Kidney tubule cell (primary cell): ENCODE measurements at regions not wholly inside any gene's neighbourhood (a gene's known extent, or its start where the extent isn't known, plus 50 kb on each side); places are given as distances from the start of the nearest gene placed in this dataset.
"Not testable (repeated sequence)": the region's sequence is repeated elsewhere in the genome, so short reads cannot be mapped to it uniquely, and the experiment has no call there.

ENCODE experiments used
- DNase-seq: peaks from one replicate; pipeline ENCODE4 v3.0.0-alpha.2; 2018; ENCODE audit warnings: low spot score

DNA sequence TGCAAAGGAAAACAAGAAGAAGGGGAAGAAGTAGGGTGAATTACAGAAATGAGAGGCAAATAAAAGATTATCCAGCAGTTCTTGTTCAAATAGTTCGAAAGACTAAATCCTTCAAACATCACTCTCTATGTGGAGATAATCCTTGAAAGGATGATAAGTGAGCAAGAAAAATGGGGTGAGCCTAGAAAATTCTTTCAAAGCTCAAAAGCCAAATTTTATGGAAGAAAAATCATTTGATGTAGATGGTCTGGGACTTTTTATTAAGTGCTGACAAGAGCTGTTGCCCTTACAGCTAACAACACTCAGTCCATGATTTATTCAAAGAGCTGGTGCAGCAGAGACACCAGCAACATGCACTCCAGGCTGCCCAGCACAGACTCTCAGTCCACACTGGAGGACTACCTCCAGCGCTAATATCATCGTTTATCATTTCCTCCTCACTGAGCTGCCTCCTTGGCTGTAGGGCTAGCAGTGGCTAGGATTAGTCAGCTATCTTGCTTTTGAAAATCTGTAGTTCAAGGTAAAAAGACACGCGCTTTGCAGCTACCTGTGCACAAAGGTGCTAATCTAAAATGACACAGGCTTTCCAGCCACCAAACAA is 264.8 kb upstream of the KIF2A start:
- no peak for DNase-seq

DNA sequence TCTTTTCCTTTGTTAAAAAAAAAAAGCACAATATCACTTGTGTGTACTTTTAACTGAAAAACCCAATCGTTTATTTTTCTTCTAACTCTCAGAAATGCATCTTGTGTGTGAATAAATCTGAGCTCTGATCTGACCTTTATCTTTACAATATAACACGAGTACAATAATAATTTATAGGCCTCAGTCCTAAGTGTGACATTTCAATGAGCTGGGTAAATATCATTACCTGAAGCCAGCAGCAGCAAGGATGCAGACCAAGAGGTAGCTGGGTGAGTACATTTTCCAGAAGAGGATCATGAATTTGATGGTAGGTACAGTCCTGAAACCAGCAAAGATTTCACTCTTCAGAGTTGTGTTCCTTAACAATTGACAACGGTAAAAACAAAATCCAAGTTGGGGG is 264.0 kb upstream of the KIF2A start:
- no peak for DNase-seq

DNA sequence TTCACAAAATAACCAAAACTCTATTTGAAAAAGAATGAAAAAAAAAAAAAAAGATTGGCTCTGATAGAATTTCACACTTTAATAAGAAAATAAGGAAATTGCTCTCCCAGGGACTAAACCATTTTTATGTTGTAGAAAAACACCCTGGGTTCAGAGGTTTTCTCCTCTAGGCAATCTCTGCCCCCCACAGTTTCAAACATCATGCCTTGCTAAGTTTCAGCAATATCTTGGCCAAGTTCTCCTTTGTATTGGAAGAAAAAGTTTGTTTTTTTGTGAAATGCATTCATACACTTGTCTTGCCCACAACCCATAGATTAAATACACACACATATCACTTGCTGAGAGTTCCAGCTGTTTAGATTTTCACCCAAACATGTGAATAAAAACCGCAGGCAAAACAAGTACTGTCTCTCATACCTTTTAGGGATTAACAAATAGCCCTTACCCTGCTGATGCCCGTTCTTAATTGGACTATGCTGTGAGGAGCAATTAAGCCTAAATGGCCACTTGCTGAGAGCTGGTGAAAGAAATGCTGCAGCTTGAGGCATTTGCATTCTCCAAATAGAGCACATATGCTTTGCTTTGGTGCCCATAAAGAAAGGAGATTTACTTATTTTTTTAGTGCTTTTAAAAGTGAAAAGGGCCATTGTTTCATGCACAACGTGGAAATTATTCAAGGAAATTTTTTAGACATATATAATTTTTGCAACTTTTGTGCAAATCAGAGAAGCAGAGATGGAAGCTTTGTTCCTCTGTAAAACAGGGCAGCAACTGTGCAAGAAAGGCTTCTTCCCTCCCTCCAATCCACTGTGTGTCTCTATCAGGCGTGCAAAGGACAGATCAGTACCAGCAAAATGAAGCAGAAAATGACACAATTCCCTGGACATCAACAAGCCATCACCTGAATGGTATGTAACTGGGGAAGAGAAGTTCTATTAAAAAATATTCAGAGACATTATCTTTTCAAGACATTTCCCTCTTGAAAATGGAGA is 262.4 kb upstream of the KIF2A start:
- no peak for DNase-seq

DNA sequence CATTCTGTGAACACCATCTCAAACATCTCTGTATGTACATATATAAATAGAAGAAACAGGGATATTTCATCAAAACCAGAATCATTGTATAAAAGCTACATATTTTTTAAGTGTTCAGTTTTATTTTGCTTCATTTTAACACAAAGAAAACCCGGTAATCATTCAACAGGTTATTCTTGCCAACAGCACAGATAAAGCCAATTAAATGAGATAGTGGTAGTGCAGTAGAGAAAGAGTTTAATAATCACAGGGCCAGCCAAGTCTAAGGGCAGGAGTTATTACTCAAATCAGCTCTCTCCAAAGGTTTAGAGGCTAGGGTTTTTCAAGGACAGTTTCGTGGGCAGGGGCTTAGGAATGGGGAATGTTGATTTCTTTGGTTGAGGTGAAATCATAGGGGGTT is 261.0 kb upstream of the KIF2A start:
- DNase-seq = no peak

DNA sequence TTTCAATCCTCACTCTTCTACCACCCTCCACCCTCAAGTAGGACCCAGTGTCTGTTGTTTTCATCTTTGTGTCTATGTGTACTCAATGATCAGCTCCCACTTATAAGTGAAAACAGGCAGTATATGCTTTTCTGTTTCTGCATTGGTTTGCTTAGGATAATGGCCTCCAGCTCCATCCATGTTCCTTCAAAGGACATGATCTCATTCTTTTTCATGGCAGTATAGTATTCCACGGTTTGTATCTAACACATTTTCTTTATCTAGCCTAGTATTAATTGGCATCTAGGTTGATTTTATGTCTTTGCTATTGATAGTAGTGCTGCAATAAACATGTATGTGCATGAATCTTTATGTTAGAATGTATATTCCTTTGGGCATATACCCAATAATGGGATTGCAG is 259.8 kb upstream of the KIF2A start:
- no peak for DNase-seq

DNA sequence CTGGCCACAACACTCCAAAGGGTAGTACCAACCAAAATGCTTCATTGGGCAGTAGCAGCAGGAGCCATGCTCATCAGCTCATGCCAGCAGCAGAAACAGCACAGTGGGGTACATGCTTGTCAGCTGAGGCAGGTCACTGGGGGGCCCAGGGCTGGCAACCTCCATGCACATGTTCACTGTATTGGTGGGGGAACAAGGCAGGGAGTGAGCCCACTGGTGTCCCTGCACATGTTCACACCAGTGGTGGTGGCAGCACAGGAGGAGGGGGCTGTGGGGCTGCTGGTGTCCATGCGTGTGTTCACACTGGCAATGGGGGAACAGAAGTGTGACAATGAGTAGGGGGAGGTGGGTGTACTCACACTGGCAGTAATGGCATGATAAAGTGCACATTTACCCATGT is 254.3 kb upstream of the KIF2A start:
- DNase-seq = no peak

DNA sequence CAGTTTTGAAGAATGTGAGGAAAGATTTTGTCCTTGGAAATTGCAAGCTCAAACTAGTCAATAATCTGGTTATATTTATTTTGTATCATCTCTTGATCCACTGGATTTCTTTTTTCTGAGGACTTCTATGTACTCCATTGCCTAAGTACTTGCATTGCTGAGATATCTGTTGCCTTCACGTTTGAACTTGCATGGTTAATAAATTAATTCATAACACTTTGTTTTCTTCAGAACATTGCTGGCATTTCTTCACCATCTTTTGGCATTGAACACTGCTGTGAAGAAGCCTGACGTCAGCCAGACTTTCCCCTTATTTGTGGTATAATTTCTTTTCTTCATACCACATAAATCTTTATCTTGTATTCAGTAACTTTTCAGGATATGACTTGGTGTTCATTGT is 246.0 kb upstream of the KIF2A start:
- DNase-seq = no peak

DNA sequence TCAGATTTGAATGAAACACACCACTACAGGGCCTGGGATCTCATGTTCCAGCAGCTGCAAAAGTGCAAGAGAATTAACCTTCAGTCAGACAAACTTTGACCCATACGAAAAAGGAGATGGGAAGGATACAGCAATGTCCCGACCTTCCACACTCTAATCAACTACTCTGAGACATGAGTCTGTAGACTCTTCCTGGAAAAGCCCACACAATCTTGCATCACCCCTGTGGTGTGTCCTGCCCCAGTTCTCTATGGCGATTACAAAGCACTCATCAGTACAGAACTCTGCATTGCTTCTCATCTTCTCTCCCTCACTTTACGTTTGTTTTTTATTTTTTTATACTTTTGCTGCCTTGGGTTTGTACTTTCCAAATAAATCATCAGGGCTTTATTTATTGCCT is 241.0 kb upstream of the KIF2A start:
- no peak for DNase-seq

DNA sequence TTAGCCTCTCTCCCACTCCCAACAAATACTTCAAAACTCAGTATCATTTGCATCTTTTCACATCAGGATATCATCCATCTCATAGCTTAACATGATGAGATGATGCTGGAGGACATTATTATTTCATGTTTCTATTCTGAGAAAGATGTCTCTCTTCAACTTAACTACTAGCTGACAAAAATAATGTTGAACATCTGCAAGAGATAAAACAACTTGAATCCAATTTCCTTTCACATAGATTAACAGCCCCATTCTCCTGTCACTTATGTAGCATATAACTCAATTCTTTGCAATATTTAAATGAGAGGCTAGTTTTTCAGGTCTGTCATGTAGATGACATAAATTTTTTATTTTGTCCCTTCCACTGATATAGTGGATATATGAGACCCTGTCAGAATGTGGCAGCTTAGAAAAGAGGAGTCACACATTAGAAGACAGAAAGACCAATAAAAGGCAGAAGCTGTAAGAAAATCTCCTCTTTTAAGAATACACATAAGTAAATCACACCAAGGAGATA is 239.2 kb upstream of the KIF2A start:
- no peak for DNase-seq

DNA sequence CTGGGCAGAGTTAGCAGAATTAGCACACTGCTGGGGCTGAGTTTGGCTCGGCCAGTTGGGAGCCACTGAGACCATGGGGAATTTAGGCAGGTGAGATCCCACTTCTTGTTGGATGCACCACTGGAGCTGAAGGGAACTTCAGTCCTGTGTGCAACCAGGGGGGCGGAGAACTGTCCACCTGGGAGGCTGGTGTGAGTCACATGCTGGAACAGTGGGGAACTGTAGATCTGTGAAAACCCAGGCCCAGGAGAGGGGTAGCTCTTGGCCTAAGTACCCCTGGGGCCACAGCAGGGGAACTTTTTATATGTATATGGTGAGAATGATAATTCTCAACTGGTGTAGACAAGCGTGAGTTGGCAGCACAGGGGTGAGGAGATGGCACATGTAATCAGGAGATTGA is 237.5 kb upstream of the KIF2A start:
- peak; percentile 7 for DNase-seq

DNA sequence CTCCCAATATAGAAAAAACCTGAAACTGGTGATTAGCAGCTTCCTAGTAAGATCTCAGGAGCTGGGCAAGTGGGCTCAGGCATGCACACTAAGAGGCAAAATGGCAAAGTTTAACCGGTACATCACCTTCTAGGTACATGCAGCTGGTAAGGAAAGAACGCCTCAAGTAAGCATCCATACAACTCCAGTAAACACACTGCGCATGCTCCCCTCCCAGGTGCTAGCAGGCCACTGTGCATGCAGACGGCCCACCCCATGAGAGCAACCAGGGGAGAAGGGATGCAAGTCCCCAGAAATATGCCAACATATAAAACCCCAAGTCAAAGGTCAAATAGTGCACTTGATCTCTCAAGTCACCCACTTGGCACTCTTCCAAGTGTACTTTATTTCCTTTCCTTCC is 228.6 kb upstream of the KIF2A start:
- DNase-seq = no peak

DNA sequence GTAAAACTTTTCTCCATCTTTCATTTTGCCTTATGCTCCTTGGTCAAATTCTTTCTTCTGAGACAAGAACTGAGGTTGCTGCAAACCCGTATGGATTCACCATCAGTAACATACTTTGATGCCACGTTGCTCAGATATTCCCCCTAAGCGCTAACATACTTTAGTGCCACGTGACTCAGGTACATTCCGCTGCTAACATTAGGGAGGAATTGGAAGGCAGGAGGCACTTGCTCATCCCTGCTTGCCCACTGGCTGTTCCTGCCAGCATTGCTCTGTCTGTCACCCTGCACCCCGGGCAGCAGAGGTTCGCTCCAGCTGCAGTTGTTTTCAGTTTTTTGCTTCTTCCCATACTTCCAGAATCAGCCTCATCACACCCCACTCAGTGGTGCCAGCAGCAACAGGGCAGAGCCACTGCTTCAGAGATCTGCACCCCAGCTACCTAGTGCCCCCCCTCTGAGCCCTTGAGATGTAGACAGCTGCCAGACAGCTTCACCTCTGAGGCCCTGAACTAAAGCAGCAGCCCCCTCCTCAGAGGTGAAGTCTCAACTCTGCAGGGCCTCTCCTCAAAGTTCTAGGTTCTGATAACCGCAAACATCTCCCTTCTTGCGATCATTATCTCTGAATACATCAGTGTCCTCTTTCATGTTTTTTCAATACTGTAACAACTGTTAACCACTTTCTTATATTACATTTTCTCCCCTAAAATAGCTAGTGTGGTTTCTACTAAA is 228.0 kb upstream of the KIF2A start:
- peak; percentile 37 for DNase-seq

DNA sequence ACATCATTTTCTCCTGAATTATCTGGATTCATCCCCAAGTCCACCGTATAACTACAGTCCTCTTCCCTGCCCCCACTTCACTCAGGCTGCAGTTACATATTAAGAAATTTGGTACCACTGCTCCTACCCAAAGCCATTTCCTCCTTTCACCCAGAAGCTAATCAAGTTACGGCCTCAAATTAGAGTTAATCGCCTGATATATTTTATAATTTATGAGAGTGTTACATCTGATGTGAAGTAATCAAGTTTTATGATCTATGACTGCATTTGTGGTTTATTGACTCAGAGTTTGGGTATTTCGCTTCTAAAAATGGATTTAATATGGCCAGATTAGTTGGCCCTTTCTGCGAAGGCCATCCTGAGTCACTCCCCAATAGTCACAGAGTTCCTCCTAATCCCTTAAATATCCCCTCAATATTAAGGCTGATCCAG is 223.6 kb upstream of the KIF2A start:
- peak; percentile 77 for DNase-seq

DNA sequence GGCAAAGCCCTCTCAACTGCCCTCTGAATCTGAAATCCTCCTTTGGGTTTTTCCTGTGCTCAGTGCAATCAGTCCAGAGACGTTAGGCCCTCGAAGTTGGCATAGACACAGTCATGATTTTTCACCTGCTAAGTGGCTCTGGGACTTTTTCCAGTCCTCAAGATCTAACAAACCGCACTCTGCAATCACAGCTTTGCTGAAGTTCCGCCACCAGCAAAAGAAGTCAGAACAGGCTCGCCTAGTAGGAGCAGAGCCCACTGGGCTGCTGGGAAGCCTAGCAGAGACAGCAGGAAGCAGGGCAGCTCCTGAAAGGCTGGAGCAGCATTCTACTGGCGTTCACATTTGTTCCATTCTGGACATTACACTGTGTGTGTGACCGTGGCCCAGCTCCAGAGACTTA is 222.8 kb upstream of the KIF2A start:
- no peak for DNase-seq

DNA sequence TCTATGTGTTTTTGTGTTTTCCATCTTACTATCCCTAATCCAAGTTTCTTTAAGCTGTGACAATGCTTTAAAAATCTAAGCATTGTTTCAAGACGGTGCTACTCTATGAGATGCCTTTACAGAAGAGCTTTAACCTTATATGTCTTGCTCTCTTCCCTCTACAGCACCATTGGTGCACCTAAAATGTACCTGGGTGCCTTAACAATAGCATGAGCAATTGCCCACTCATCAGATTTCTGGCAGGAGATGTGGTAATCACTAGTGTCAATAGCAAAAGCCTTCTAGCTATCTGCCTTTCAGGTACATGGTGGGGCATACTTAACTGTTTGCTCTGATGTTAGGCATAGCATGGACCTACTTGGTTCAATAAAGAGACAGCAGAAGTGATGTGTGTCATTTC is 222.3 kb upstream of the KIF2A start:
- DNase-seq = peak; percentile 30

DNA sequence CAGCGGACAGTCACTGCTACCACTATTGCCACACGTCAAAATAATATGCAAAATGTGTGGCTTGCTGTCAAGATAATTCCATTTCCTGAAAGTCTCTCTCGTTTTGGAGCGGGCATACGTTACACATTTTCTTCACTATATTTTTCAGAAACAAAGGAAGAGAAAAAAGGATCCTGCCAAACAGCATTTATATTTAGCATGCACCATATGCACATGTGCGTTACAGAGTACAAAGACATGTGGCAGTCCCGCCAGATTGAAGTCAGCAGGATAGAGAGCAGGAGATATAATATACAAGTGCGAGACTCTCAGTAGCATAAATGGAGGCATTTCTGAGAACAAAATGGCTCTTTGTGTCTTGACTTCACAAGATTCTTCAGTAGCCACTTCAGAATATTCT is 221.6 kb upstream of the KIF2A start:
- no peak for DNase-seq

DNA sequence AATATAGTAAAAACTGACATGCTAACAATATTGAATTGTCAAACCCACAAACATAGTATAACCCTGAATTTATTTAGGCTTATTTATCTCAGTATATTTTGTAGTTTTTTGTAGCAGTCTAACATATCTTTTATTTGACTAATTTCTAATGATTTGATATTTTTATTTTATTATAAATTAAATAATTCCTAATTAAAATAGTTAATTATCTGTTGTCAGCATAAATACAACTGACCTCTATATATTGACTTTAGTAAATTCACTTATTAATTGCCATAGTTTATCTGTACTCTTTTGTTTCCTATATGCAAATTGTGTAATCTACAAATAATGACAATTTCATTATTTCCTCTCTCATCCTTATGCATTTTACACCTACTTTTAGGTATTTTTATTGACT is 215.1 kb upstream of the KIF2A start:
- DNase-seq = no peak

DNA sequence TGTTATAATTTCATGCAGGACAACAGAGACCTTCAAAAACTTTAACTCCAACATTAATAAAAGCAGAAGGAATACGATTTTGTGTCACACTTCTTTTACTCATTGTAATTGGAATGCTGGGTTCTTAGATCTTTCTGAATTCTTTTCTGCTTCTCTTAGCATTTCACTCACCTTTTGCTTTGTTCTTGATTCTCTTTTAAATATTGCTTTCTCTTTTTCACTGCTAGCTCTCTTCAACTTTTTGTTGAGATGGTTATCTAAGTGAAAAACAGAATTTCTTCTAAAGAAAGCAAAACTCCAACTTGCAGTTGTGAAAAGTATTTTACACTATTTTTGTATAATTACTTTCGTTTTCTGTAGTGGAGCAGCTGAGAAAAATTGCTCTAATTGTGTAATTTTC is 212.6 kb upstream of the KIF2A start:
- no peak for DNase-seq

DNA sequence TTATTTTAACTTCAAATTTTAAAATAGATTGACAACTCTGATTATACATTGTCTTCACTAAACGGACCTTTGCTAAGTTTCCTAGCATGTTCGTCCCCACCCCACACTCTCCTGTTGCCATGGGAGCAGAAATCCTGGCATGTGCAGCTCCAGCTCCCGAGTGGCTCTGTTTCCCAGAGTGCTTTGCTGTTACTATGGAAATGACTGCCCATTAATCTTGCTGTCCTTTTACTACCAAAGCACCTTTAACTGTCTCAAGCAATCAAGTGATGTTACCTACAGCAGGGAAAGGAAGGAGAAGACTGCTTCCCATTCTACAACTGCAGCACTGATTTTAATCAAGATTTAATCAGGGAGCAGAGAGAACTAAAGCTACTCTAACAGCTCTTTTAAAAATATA is 212.0 kb upstream of the KIF2A start:
- peak; percentile 69 for DNase-seq

DNA sequence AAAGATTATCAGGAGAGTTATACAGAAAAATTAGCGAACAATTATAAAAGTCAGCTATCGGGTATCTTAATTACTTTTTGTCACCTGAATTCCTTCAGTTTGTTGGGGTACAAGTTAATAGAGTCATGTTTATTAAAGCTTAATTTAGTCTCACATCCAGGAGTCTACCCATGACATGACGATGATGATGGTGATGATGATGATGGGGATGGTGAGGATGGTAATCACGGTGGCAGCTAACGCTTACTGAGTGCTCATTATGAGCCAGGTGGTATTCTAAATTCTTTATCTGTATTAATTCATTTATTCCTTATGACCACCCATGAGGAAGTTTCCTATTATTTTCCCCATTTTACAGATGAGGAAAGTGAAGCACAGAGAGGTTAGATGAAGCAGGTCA is 208.6 kb upstream of the KIF2A start:
- no peak for DNase-seq

DNA sequence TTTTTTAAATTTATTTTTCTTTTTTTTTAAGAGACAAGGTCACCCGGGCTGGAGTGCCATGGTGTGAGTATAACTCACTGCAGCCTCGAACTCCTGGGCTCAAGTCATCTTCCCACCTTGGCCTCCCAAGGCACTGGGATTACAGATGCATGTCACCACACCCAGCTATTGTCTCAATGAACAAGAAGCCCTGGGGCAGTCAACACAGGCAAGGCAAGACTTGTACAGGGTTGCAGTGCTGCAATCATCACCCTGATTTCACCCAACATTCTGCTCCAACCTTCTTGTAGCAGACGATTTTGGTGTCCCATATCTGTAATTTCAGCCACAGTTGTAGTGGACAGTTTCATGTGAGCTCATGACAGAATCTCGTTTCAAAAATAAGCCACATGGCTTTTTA is 205.8 kb upstream of the KIF2A start:
- no peak for DNase-seq

DNA sequence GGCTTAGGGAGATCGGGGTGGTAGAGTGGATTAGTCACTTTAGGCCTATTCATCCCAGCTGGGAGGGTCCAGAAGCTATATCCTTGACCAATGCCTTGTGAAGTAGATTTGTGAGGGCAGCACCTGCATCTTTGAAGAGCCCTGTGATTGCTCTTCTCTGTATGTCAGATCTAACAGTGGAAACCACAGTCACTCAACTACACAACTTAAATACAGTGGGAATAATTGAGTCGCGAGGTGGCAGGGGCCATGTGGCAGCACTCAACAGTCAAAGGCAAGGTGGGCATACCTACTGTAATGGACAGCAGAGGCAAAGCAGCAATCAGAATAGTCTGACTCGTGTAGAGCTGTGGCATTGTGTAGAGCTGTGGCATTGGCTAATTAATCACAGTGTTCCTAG is 202.1 kb upstream of the KIF2A start:
- not testable (repeated sequence) for DNase-seq

DNA sequence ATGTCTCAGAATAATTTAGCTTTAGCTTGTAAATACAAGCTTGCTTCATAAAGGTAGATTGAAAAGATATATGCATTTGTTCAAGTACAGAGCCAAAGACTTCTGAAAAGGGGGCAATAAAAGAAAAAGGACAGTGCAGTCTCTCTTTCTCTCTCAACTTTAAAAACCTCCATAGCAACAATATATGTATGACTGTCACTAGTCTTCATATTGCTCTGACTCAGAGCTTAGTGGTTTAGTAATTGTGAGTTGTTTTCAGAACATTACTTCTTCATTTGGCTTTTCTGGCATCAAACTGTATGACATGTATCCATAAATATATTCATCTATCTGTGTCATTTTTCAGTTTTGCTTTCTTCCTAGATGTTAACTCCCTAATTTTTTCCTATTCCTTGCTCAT is 194.6 kb upstream of the KIF2A start:
- DNase-seq = no peak
